ENCODE measurements at regions not wholly inside any gene's neighbourhood (a gene's known extent, or its start where the extent isn't known, plus 50 kb on each side); places are given as distances from the start of the nearest gene placed in this dataset.
A peak's percentile ranks its signal among the peaks of the same experiment; 100 is the strongest.

- TF ChIP-seq CTCF (IDR thresholded peaks at IDR 0.05; ENCODE audit: low read length) (peak; percentile 58), EZH2 (IDR thresholded peaks at IDR 0.05; ENCODE audit: borderline replicate concordance, low read length) (no peak)
Observed at GRCh38 chr6:40912158-40912946, 126.7 kb downstream of the UNC5CL start.
